HG03039 (cell line): ENCODE measurements at regions not wholly inside any gene's neighbourhood (a gene's known extent, or its start where the extent isn't known, plus 50 kb on each side); places are given as distances from the start of the nearest gene placed in this dataset.
"Not testable (repeated sequence)": the region's sequence is repeated elsewhere in the genome, so short reads cannot be mapped to it uniquely, and the experiment has no call there.

Experiments used
- ATAC-seq: cut with Tn5 transposase; IDR thresholded peaks from one replicate; pipeline ENCODE4 v1.9.1; 2021; ENCODE audit warnings: mild to moderate bottlenecking, moderate library complexity; ENCODE audit not compliant: unreplicated experiment

- ATAC-seq = not testable (repeated sequence)
Observed at GRCh38 chr7:76735668-76736067, 108.6 kb upstream of the POMZP3 start.

- not testable (repeated sequence) for ATAC-seq
Observed at GRCh38 chr7:76728571-76728974, 101.5 kb upstream of the POMZP3 start.

GRCh38 chr7:76723928-76724327 is 96.8 kb upstream of the POMZP3 start:
- ATAC-seq = not testable (repeated sequence)

- ATAC-seq = not testable (repeated sequence)
Observed at GRCh38 chr7:76716551-76716950, 89.5 kb upstream of the POMZP3 start.

- ATAC-seq = not testable (repeated sequence)
Observed at GRCh38 chr7:76712926-76713325, 85.8 kb upstream of the POMZP3 start.

GRCh38 chr7:76711648-76712047 is 84.6 kb upstream of the POMZP3 start:
- ATAC-seq = not testable (repeated sequence)

- not testable (repeated sequence) for ATAC-seq
Observed at GRCh38 chr7:76709703-76710102, 82.6 kb upstream of the POMZP3 start.

- not testable (repeated sequence) for ATAC-seq
Observed at GRCh38 chr7:76708446-76708845, 81.4 kb upstream of the POMZP3 start.

GRCh38 chr7:76703815-76704214 is 76.7 kb upstream of the POMZP3 start:
- ATAC-seq = not testable (repeated sequence)

- ATAC-seq = not testable (repeated sequence)
Observed at GRCh38 chr7:76686277-76686676, 59.2 kb upstream of the POMZP3 start.

- not testable (repeated sequence) for ATAC-seq
Observed at GRCh38 chr7:76684737-76685136, 57.7 kb upstream of the POMZP3 start.

- not testable (repeated sequence) for ATAC-seq
Observed at GRCh38 chr7:76683631-76684030, 56.6 kb upstream of the POMZP3 start.

- not testable (repeated sequence) for ATAC-seq
Observed at GRCh38 chr7:76681810-76682209, 54.7 kb upstream of the POMZP3 start.

GRCh38 chr7:76679174-76679573 is 52.1 kb upstream of the POMZP3 start:
- ATAC-seq = not testable (repeated sequence)

- ATAC-seq = not testable (repeated sequence)
Observed at GRCh38 chr7:76678500-76678899, 51.4 kb upstream of the POMZP3 start.

GRCh38 chr7:76676890-76677289 is 49.8 kb upstream of the POMZP3 start:
- ATAC-seq = not testable (repeated sequence)
